ENCODE measurements at regions not wholly inside any gene's neighbourhood (a gene's known extent, or its start where the extent isn't known, plus 50 kb on each side); places are given as distances from the start of the nearest gene placed in this dataset.

DNA sequence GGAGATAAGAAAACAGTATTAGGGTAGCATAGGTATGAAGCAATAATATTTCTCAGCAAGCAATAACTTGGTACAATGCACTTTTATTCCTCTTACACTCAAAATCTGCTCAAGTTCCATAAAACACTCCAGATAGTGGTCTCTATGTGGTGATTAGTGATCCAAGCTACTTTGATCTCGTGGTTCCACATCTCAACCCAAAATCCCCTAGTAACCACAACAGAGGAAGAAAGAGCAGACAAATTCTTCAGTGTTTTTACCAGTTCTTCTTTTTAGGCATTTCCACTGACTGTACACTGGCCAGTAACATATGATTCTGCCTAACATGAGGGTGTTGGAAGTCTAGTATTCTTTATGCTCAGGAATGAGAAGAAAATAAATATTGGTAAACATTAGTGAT, 309.0 kb upstream of the PTCHD4 start:
- Histone ChIP-seq H4K5ac (ENCODE audit: insufficient read length, low read depth, low read length) (no peak overlapping the region), H3K27me3 (ENCODE audit: insufficient read depth, low read length) (no peaks in the 10 kb centered on the region), H2BK15ac (ENCODE audit: low read depth, low read length) (no peak overlapping the region), H3K79me1 (ENCODE audit: insufficient read depth, low read depth, low read length, poor library complexity, severe bottlenecking) (no peaks in the 10 kb centered on the region), H4K8ac (replicated peaks; ENCODE audit: insufficient read length, low read depth, low read length) (no peak overlapping the region), H3K4me2 (ENCODE audit: insufficient read depth, insufficient read length, low read length) (no peak overlapping the region), H3K9ac (ENCODE audit: extremely low read depth, insufficient read length, low read length) (no peak overlapping the region), H3K14ac (ENCODE audit: insufficient read depth, low read length) (no peak overlapping the region), H2BK5ac (ENCODE audit: insufficient read length, low read length) (no peak overlapping the region), H3T11ph (ENCODE audit: low read length) (no peak overlapping the region), H3K23ac (ENCODE audit: insufficient read length, low read depth, low read length) (no peak overlapping the region), H3K4me1 (ENCODE audit: insufficient read depth, low read length) (no peaks in the 10 kb centered on the region), H3K9me3 (ENCODE audit: control insufficient read depth, low read depth, low read length) (peaks cover 10% of the 10 kb centered on the region), H2BK12ac (ENCODE audit: insufficient read length, low read depth, low read length) (no peak overlapping the region), H3K18ac (ENCODE audit: insufficient read length, low read depth, low read length) (no peak overlapping the region), H2AFZ (ENCODE audit: low read length) (no peak overlapping the region), H3K27ac (ENCODE audit: insufficient read length, low read depth, low read length) (no peak overlapping the region), H3K4ac (ENCODE audit: low read depth, low read length) (no peak overlapping the region), H3K56ac (ENCODE audit: insufficient read length, low read depth, low read length) (no peak overlapping the region), H2AK5ac (ENCODE audit: insufficient read length, low read length) (no peak overlapping the region), H3K79me2 (ENCODE audit: insufficient read depth, low read length) (no peaks in the 10 kb centered on the region), H4K20me1 (ENCODE audit: control insufficient read depth, insufficient read depth, insufficient read length) (no peaks in the 10 kb centered on the region), H2BK120ac (ENCODE audit: low read depth, low read length, poor library complexity, severe bottlenecking) (no peak overlapping the region), H4K91ac (ENCODE audit: insufficient read length, low read depth, low read length) (no peak overlapping the region), H3K23me2 (ENCODE audit: insufficient read length, low read depth, low read length, poor library complexity, severe bottlenecking) (no peaks in the 10 kb centered on the region), H2BK20ac (ENCODE audit: low read depth, low read length, poor library complexity, severe bottlenecking) (no peak overlapping the region)
- Mint-ChIP-seq H3K36me3 (ENCODE audit: insufficient read depth in 1 of 3, low read depth in 3 of 3) (peaks cover 0 to 8% (median 3%) of the 10 kb centered on the region in 3 experiments; a peak in 5 of 7 replicates), H3K27ac (no peak overlapping the region), H3K27me3 (ENCODE audit: low read depth) (no peaks in the 10 kb centered on the region), H3K4me1 (peaks cover 0 to 3% of the 10 kb centered on the region in 2 experiments; a peak in 1 of 4 replicates), H3K4me3 (no peak overlapping the region), H3K9me3 (peaks cover 8 to 13% of the 10 kb centered on the region in 2 experiments)
- DNase-seq, result no peak
- WGBS (ENCODE audit: extremely low coverage, insufficient read length, low lambda C conversion rate), result no CpG with 5 or more reads among the region's 1 CpG
- no peak for TF ChIP-seq CTCF (conservative IDR thresholded peaks at IDR 0.05)

Data from H9 (cell line).